H1 (cell line): ENCODE measurements at regions not wholly inside any gene's neighbourhood (a gene's known extent, or its start where the extent isn't known, plus 50 kb on each side); places are given as distances from the start of the nearest gene placed in this dataset.

ENCODE experiments used
- CTBP2 ChIP-seq: IDR thresholded peaks from 2 replicates; pipeline ENCODE4 v1.7.0; 2011; ENCODE audit warnings: borderline replicate concordance, mild to moderate bottlenecking, moderate library complexity, mixed read lengths, low read length; ENCODE audit not compliant: insufficient read depth, insufficient read length
- KDM1A ChIP-seq: fragments of 200-600, 300-600 bp; sonication (generic); IDR thresholded peaks from 2 replicates; pipeline ENCODE4 v1.7.1; 2016; ENCODE audit warnings: mild to moderate bottlenecking, low read length, borderline replicate concordance

DNA sequence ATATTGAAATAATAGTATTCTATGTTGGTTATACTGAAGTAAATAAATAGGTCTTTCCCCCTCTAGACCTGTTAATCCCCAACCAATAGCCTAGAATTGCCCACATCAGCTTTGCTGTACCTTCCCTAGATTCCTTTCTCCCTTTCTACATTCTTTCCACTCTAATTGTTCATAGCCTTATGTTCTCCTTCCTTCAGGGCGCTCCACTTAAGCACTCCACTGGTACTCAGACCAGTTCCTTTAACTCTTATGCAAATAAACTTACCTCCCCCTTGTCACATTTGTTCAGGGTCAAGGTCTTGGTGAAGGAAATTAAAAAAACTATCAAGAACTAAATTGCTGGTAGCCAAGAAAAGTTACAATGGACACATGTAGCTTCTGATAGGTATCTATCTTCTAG, 294.8 kb downstream of the UTP18 start (continued):
- TF ChIP-seq KDM1A (no peak), CTBP2 (no peak)
- TF ChIP-seq, all 59 proteins: peak for 0
